HUDEP-2 (cell line): ENCODE measurements at regions not wholly inside any gene's neighbourhood (a gene's known extent, or its start where the extent isn't known, plus 50 kb on each side); places are given as distances from the start of the nearest gene placed in this dataset.
A peak's percentile ranks its signal among the peaks of the same experiment; 100 is the strongest.

Source experiments
- DNase-seq, 76 experiments: peaks; one replicate each; lab custom pipeline; 2025; ENCODE audit not compliant: unreplicated experiment in 76 of 76; lab: John Stamatoyannopoulos, UW

DNA sequence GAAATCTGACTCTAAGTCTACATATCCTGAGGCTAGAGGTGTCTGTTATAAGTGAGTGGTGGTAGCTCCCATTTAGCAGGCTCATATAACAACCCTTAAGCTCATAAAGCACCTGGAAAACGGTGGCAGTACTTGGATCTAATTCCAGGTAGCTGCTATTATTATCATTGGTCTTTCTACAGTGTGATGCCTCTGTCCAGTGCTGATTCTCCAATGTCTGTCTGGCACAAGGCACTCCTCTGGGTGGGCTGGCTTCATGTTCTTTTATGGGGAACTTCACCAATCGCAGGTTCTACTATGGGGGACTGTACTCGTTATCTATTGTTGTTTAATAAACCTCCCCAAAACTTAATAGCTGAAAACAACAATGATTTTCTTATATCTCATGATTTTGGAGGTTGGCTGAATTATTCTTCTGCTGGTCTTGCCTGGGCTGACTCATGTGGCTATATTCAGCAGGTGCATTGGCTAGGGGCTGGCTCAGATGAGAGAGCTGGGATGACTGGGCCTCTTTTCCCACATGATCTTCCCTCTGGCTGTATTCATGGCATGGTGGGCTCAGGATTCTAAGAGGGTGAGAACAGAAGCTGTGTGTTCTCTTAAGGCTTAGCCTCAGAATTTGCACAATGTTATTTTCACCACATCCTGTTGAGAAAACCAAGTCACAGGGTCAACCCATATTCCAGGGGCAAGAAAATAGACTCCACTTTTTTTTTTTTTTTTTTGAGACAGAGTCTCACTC lies 93.0 kb upstream of the PCGF5 start:
- DNase-seq = no peak

DNA sequence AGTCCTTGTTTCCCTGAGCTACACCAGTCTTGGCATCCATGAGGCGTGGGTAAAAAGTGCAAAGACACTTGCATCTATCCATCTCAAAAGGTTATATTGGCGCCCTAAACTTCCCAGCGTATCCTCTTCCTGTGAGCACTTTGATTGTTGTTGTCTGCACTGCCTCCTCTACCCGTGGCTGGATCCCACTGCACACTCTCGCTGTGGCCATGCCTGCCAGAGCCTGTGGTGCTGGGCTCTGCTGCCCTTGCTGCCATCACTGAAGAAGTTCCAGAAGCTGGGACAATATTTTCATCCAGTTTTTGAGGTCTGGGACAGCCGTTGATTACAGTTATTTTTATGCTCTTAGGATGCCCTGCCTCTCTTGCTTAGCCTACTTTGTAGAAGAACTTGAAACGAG lies 85.3 kb upstream of the PCGF5 start:
- DNase-seq = no peak

DNA sequence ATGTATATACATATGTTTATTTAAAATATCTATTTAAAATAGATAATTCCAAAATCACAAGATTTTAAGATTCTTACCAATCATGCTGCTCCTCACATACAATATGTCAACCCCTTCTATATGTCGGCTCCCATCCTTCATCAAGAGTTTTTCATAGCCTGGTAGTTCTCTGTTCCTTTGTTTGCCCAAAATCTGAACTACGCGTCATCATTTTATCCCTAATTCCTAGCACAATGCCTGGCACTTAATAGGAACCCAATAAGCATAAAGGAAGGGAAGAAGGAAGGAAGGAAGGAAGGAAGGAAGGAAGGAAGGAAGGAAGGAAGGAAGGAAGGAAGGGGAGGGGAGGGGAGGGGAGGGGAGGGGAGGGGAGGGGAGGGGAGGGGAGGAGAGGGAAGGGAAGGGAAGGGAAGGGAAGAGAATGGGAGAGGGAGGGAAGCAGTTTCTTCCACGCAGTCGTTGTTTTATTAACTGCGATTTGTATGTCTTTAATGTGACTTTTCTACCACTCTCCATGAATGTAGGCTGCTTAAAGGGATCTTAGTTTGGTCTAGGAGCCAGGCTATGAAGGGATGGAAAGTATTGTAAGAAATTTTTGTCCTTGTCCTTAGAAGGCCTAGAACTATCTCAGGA lies 83.3 kb upstream of the PCGF5 start:
- DNase-seq = no peak

DNA sequence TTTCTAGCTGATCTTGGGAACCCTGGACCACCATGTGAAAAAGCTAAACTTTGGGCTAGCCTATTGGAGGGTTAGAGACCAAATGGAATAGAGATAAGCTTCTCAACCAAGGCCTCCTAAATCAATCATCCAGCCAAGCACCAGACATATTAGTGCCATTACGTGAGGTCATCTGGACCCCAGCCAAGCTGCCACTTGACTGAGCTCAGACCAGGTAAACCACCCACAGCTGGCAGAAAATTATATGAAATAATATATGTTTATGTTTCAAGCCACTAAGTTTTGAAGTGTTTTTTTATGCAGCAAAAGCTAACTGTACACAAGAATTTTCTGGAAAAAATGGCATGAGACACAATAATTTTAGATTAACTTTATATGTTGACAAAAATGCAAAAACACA lies 82.6 kb upstream of the PCGF5 start:
- no peak for DNase-seq

DNA sequence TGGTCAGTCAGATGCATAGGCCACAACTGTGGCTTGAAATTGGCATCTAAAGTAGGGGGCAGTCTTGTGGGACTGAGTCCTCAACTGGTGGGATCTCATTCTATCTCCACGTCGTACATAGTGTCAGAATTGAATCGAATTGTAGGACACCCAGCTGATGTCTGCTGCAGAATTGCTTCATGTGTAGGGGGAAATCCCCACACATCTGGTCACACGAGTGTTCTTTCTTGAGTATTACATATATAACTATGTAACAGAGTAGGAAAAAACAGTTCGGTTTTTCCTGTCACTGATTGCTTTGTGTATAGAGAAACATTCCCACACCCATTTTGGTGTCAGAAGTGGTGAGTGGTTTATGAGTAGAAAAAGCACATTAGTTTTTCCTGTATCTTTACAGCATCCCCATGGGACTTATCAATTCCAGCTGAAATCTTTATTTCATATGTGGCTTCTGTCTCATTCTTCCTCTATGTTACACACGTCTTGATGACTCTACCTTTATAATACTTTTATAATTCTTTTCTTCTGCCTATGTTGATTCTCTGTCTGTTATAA lies 79.4 kb upstream of the PCGF5 start:
- DNase-seq = no peak

DNA sequence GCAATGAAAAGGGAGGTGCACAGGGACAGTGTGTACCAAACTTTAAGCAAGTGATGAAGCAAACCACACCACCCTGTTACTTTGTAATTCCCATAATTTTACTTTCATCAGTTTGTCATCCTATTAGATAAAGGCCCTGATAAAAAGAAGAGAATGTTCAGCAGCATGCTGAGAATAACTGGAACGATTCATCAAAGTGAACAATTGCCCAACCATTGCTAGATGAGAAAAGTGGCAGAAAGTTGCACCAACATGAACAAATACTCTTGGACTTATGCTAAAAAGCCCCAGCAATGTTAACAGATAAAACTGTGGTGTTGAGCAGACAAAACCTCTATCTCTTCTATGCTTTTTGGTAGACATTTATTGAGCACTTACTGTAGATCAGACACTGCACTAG lies 75.5 kb upstream of the PCGF5 start:
- DNase-seq = no peak

DNA sequence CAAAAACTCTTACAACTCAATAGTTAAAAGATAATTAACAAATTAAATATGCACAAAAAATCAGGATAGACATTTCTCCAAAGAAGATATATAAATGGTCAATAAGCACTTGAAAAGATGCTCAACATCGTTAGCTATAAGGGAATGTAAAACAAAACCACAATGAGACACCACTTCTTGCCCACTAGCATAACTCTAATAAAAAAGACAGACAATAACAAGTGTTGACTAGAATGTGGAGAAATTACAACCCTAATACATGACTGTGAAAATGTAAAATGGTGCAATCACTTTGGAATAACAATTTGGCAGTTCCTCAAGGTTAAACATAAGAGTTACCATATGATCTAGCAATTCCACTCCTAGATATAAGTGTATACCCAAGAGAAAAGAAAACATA lies 74.3 kb upstream of the PCGF5 start:
- no peak for DNase-seq

DNA sequence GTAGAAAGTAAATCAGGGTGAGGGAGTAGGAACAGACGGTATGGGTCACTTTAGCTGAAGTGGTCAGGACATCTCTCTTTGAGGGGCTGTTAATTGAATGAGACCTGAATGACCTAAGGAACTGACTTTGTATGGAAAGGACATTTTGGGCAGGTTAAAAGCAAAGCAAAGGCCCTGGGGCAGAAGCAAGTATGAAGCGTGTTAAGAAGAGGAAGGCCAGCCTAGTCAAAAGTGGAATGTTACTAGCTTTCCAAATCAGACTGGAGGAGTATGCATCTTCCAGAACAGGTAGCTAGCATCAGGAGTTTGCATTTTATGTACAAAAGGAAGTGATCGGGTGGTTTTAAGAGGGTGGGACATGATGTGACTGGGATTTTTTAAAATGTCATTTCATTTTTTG lies 70.9 kb upstream of the PCGF5 start:
- no peak for DNase-seq

DNA sequence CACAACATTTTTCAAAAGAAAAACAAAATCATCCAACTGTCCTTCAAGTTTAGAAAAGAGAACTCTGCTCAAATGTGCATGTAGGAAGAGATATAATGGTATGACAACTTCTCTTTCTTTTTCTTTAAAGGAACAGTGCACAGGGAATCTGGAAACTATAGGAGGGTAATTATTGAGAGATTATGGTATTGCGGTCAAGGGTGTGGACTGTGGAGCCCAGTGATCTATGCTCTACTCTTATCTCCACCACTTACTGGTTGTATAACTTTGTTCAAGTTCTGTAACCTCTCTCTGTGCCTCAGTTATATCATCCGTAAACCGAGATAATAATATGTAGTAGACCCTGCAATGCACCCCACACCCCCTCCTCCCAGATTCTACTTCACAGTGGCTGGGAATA lies 69.8 kb upstream of the PCGF5 start:
- peak in 3 of 76 experiments; percentile 1 to 23 (median 4) for DNase-seq

DNA sequence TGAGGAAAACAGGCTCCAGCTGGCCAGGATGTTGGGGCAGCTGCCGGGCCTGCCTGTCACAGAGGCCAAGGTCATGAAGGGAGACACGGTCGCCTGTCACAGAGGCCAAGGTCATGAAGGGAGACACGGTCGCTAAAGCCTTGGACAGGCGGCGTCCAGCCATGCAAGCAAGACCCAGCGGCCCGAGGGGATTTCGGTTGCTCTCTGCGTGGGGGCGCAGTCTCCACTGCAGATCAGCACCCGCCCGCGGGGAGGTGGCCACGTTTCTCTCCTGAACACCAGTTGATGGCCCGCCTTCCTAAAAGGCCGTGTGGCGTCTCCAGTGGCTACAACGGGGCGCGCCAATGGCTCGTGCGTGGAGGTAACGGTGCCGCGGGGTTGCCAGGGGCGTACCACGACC lies 67.0 kb upstream of the PCGF5 start:
- no peak for DNase-seq

DNA sequence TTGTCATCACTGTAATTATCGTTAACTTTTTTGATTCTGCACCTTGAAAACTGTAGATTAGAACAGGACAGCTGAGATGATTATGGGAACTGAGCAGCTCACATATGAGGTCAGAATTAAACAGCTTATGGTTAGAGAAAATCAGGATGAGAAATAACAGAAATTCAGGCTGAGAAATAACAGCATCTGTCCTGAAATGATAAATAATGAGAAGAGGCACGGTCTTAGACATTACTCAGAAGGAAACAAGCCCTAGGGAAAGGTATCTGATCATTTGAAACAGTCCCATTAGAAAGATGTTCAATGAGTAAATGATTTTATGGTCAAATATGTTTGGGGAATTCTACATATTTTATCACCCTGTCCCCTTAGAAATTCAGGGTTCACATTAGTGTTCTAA lies 65.6 kb upstream of the PCGF5 start:
- DNase-seq = no peak

DNA sequence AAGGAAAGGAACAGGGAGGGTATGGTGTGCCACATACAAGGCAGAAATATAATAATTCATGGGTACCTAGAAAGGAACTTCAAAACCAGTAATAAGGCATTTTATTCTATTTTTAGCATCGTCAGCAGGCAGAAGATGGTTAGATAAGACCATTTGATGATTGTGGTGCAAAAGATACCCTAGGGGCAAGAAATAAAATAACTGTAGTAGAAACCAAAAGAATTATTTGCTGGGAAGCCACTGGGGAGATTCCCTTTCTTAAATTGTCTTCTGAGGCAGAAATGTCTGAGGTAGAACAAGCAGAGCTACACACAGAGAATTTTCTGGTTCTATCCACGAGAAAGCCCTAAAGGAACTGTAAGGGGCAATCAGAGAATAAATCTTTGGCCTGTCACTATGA lies 64.3 kb upstream of the PCGF5 start:
- no peak for DNase-seq

DNA sequence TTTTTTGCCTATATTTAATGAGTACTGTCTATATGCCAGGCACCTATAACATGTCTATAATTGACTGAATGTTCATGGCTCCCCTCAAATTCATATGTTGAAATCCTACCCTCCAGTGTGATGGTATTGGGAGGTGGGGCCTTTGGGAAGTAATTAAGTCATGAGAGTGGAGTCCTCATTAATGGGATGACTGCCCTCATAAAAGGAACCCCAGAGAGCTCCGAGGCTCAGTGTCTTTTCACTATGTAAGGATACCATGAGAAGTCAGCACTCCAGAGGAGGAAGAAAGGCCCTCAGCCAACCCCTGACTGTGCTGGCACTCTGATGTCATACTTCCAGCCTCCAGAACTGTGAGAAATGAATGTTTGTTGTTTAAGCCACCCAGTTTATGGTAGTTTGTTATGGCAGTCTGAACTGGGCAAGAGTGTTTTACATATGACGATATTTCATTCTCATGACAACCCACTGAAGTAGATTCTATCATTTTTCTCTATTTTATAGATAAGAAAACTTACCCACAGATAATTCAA lies 61.1 kb upstream of the PCGF5 start:
- no peak for DNase-seq

DNA sequence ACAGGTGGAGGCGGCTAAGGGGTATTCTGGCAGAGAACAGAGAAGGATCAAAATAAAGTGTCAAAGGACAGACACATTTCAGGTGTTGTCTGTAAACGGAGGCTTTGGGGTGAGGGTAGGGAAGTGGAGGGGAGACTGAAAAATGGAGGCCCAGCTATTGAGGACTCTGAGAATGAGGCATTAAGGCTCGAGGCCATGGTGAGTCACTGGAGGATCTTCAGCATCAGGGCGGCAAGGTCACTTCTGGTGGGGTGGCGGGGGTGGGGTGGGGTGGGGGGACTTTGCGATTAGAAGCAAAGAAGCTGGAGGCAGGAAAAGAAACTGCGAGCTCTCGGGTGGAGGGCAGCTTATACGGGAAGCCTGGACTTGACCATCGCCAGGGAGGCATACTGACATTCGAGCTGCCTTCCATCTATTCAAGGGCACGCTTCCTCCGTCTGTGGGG lies 58.4 kb upstream of the PCGF5 start:
- peak in 2 of 76 experiments; percentile 5 to 7 for DNase-seq

DNA sequence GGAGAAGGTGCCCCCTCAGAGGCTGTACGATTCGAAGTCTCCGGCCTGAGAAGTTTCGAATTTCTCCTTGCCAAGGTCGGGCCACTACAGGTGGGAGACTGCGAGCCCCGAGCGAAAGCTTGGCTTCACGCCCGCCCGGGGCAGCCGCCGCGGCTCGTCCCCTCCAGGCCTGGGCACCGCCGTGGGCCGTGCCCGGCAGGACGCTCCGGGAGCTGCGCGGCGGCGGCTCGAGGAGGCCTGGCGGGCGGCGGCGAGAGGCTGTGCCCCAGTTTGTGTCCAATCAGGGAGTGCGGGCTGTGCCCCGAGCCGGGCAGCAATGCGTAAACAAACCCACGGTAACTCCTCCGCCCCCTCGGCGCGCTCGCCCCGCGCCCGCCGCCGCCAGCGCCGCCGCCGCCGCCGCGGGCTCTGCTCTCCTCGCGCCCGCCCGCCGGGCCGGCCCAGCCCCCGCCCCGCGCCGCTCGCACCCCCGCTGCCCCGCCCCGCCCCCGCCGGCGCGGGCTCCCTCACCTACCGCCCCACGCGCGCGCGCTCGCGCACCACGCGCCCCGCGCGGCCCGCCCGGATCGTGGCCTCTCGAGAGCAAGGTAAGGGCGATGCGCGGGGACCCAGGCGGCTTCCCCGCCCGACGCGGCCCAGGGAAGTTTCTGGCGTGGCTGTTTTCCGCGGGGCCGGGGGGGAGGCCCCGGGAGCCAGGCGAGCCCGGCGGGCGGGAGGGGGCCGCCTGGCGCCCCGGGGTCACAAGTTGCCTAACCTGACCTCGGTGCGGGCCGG lies 57.8 kb upstream of the PCGF5 start:
- peak in 28 of 76 experiments; percentile 4 to 56 (median 23) for DNase-seq

DNA sequence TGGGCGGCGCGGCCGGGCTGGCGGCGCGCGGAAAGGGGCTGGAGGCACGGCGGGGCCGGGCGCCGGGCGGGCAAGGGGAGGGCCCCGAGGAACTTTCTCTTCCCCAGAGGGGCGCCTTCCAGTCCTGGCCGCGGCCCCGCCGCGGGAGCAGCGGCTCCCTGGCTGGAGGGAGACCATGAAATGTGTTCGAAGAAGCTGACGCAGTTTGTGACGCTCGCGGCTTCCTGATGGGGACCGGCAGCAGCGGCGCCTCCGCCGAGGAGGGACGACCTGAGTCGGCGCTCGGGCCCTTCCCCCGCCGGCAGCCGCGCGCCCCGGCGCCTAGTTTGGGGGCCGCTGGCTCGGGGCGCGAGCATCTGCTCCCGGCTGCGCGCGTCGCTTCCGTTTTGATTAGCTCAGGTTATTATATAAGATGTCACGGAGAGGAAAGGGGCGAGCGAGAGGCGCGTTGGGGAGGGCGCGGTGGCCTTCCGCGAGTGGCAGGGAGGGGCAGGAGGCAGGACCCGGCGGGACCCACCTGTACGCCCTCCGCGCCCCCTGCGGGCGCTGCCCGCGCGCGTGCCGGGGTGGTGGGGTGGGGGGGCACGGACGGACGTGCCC lies 57.1 kb upstream of the PCGF5 start:
- DNase-seq = peak in 18 of 76 experiments; percentile 2 to 24 (median 14)

DNA sequence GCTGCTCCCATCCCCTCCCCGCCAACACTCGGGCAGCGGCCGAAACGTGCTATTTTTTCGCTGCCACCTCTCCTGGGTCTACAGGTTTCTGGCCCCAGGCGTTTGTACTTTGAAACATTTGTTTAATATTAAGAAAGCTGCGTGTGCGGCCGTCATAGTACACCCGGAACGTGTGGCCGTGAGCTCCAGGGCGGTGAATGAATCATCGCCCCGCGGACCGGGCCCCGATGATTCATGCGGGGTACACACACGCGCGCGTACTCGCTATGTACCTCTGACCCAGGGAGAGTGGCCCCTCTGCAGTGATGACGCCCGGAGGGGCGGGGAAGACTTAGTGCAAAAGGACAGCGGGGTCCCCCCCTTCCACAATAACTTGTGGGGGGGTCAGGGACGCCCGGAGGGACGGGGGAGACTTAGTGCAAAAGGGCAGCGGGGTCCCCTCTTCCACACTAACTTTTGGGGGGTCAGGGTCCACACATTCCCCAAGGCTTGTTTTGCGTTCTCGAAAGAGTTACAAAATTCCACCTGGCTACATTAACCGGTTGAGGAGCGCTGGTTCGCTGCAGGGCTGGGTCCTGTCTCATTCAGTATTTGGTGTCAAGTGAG lies 56.5 kb upstream of the PCGF5 start:
- DNase-seq = peak in 8 of 76 experiments; percentile 1 to 19 (median 10)

DNA sequence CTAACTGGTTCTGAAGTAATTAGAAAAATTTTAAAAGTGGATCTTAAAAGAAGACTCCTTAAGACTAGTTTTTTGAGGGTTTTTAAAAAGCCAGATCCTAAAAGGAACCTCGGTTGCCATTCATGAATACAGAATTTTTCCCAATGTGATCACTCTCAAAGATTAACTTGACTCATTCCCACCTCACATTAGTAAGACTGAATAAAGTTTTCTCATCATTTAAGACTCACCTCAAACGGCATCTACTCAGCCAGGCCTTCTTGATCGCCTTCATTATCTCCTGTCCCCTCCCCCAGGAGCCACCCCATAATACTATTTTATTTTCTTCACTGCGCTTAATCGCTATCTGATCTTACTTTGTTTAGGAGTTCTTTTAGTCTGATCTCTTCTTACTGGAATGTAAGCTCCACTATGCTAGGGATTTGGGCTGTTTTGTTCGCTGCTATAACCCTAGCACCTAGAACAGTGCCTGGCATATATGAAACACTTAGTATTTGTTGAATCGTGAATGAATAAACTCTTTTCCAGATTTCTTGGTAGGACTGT lies 55.9 kb upstream of the PCGF5 start:
- DNase-seq = no peak

DNA sequence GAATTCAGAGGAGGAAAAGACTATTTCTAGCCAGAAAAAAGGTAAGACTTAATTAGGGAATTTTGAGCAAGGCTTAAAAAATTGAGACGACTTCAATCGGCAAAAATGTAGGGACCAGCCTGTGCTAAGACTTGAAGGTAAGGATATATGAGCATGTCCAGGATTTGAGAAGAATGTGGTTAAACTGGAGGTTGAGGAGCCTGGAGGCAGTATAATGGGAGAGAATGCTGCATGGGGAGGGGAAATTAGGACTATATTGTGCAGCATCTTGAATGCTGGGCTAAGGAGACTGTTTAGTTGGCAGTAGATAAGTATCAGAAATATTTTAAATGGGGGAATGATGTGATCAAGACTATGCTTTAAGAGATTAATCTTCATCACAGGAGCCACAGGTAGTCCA lies 53.1 kb upstream of the PCGF5 start:
- no peak for DNase-seq

DNA sequence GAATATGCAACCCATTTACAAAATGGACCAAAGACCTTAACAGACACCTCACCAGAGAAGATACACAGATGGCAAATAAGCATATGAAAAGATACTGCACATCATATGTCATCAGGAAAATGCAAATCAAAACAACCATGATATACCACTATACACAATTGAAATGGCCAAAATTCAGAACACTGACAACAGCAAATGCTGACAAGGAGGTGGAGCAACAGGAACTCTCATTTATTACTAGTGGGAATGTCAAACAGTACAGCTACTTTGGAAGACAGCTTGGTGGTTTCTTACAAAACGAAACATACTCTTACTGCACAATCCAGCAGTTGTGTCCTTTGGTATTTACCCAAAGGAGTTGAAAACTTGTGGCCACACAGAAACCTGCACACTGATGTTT lies 50.0 kb upstream of the PCGF5 start:
- DNase-seq = no peak
